ENCODE measurements at regions not wholly inside any gene's neighbourhood (a gene's known extent, or its start where the extent isn't known, plus 50 kb on each side); places are given as distances from the start of the nearest gene placed in this dataset.
"Not testable (repeated sequence)": the region's sequence is repeated elsewhere in the genome, so short reads cannot be mapped to it uniquely, and the experiment has no call there.

- no peak for ATAC-seq
- H3K27ac Mint-ChIP-seq: no peak overlapping the region
- no peaks in the 10 kb centered on the region for H3K4me1 Mint-ChIP-seq
- WGBS (ENCODE audit: insufficient coverage): 95% methylated on average over 5 of the region's 5 CpGs
- no peaks in the 10 kb centered on the region for H3K27me3 ChIP-seq (ENCODE audit: control insufficient read depth, insufficient read depth, low read length)
- no peak for DNase-seq
- intact Hi-C loops (cut with micrococcal nuclease): loop anchor here (5.0 kb wide), 1 partner anchor 578 kb away; the partner anchor contains the start of gene PLK2
- no peaks in the 10 kb centered on the region for H3K4me1 ChIP-seq (ENCODE audit: control insufficient read depth, insufficient read depth, low read length)
- TF ChIP-seq CTCF (IDR thresholded peaks at IDR 0.05): no peak
- no peak overlapping the region for H3K4me3 ChIP-seq (ENCODE audit: low read length)
- H3K36me3 Mint-ChIP-seq: no peaks in the 10 kb centered on the region
- no peaks in the 10 kb centered on the region for H3K36me3 ChIP-seq (ENCODE audit: control insufficient read depth, insufficient read depth, low read length)
- H3K27ac ChIP-seq (ENCODE audit: low read length): no peak overlapping the region
- no peaks in the 10 kb centered on the region for H3K27me3 Mint-ChIP-seq (ENCODE audit: low read depth in 2 of 2)
- H3K4me3 Mint-ChIP-seq: no peak overlapping the region
- no peaks in the 10 kb centered on the region for H3K9me3 Mint-ChIP-seq
- H3K9me3 ChIP-seq (ENCODE audit: control insufficient read depth, insufficient read depth, low read length): no peaks in the 10 kb centered on the region
These were observed 401.9 kb upstream of the ACTBL2 start for GRCh38 chr5:57884346-57885102.

GRCh38 chr5:57880216-57880615 lies 397.6 kb upstream of the ACTBL2 start:
- Histone ChIP-seq H3K4me1 (ENCODE audit: control insufficient read depth, insufficient read depth, low read length) (no peaks in the 10 kb centered on the region), H3K4me3 (ENCODE audit: low read length) (no peak overlapping the region), H3K36me3 (ENCODE audit: control insufficient read depth, insufficient read depth, low read length) (no peaks in the 10 kb centered on the region), H3K27ac (ENCODE audit: low read length) (no peak overlapping the region), H3K27me3 (ENCODE audit: control insufficient read depth, insufficient read depth, low read length) (no peaks in the 10 kb centered on the region), H3K9me3 (ENCODE audit: control insufficient read depth, insufficient read depth, low read length) (no peaks in the 10 kb centered on the region)
- H3K9me3 Mint-ChIP-seq: no peaks in the 10 kb centered on the region
- no peaks in the 10 kb centered on the region for H3K36me3 Mint-ChIP-seq
- TF ChIP-seq CTCF (IDR thresholded peaks at IDR 0.05): no peak
- no peak for ATAC-seq
- 35% methylated on average over 2 of the region's 2 CpGs for WGBS (ENCODE audit: insufficient coverage)
- H3K27me3 Mint-ChIP-seq (ENCODE audit: low read depth in 2 of 2): no peaks in the 10 kb centered on the region
- H3K4me1 Mint-ChIP-seq: no peaks in the 10 kb centered on the region
- intact Hi-C loops (cut with micrococcal nuclease): no loop called here
- H3K4me3 Mint-ChIP-seq: no peak overlapping the region
- no peak overlapping the region for H3K27ac Mint-ChIP-seq
- DNase-seq: no peak

- intact Hi-C loops (cut with micrococcal nuclease): no loop called here
- H3K36me3 ChIP-seq (ENCODE audit: control insufficient read depth, insufficient read depth, low read length): no peaks in the 10 kb centered on the region
- H3K27me3 ChIP-seq (ENCODE audit: control insufficient read depth, insufficient read depth, low read length): no peaks in the 10 kb centered on the region
- no peaks in the 10 kb centered on the region for H3K27me3 Mint-ChIP-seq (ENCODE audit: low read depth in 2 of 2)
- no peak overlapping the region for H3K27ac ChIP-seq (ENCODE audit: low read length)
- no peaks in the 10 kb centered on the region for H3K4me1 Mint-ChIP-seq
- no peaks in the 10 kb centered on the region for H3K9me3 ChIP-seq (ENCODE audit: control insufficient read depth, insufficient read depth, low read length)
- no peaks in the 10 kb centered on the region for H3K4me1 ChIP-seq (ENCODE audit: control insufficient read depth, insufficient read depth, low read length)
- no peak for TF ChIP-seq CTCF (IDR thresholded peaks at IDR 0.05)
- H3K4me3 Mint-ChIP-seq: no peak overlapping the region
- H3K9me3 Mint-ChIP-seq: no peaks in the 10 kb centered on the region
- no peak overlapping the region for H3K4me3 ChIP-seq (ENCODE audit: low read length)
- H3K36me3 Mint-ChIP-seq: no peaks in the 10 kb centered on the region
- H3K27ac Mint-ChIP-seq: no peak overlapping the region
- 38% methylated on average over 4 of the region's 4 CpGs for WGBS (ENCODE audit: insufficient coverage)
- ATAC-seq: no peak
- no peak for DNase-seq
These were observed 395.7 kb upstream of the ACTBL2 start for GRCh38 chr5:57878301-57878722.

- H3K27ac Mint-ChIP-seq: no peak overlapping the region
- ATAC-seq (no peak), DNase-seq (no peak)
- H3K36me3 Mint-ChIP-seq: peaks cover 5% of the 10 kb centered on the region
- peaks cover 4% of the 10 kb centered on the region in 2 donors for H3K9me3 Mint-ChIP-seq
- Histone ChIP-seq H3K36me3 (ENCODE audit: control insufficient read depth, insufficient read depth, low read length) (no peaks in the 10 kb centered on the region), H3K27me3 (ENCODE audit: control insufficient read depth, insufficient read depth, low read length) (no peaks in the 10 kb centered on the region), H3K4me3 (ENCODE audit: low read length) (no peak overlapping the region), H3K9me3 (ENCODE audit: control insufficient read depth, insufficient read depth, low read length) (no peaks in the 10 kb centered on the region), H3K27ac (ENCODE audit: low read length) (no peak overlapping the region), H3K4me1 (ENCODE audit: control insufficient read depth, insufficient read depth, low read length) (no peaks in the 10 kb centered on the region)
- intact Hi-C loops (cut with micrococcal nuclease): no loop called here
- WGBS (ENCODE audit: insufficient coverage): 67% methylated on average over 1 of the region's 1 CpG
- no peak overlapping the region for H3K4me3 Mint-ChIP-seq
- no peak for TF ChIP-seq CTCF (IDR thresholded peaks at IDR 0.05)
- no peaks in the 10 kb centered on the region for H3K4me1 Mint-ChIP-seq
- peaks cover 0 to 2% of the 10 kb centered on the region in 2 donors for H3K27me3 Mint-ChIP-seq (ENCODE audit: low read depth in 2 of 2)
These were observed 388.9 kb upstream of the ACTBL2 start for GRCh38 chr5:57871496-57871895.

GRCh38 chr5:57870267-57870666 lies 387.7 kb upstream of the ACTBL2 start:
- ATAC-seq; H3K36me3 Mint-ChIP-seq; H3K4me3 Mint-ChIP-seq; H3K36me3 ChIP-seq (ENCODE audit: control insufficient read depth, insufficient read depth, low read length); H3K9me3 Mint-ChIP-seq; H3K27ac ChIP-seq (ENCODE audit: low read length); intact Hi-C loops (cut with micrococcal nuclease); H3K4me3 ChIP-seq (ENCODE audit: low read length); H3K27me3 Mint-ChIP-seq (ENCODE audit: low read depth in 2 of 2); H3K27ac Mint-ChIP-seq; DNase-seq; H3K4me1 Mint-ChIP-seq; H3K27me3 ChIP-seq (ENCODE audit: control insufficient read depth, insufficient read depth, low read length); H3K9me3 ChIP-seq (ENCODE audit: control insufficient read depth, insufficient read depth, low read length); H3K4me1 ChIP-seq (ENCODE audit: control insufficient read depth, insufficient read depth, low read length): not testable (repeated sequence)
- 89% methylated on average over 5 of the region's 14 CpGs for WGBS (ENCODE audit: insufficient coverage)
